Esophagus muscularis mucosa (tissue), 4 donors: ENCODE measurements at regions not wholly inside any gene's neighbourhood (a gene's known extent, or its start where the extent isn't known, plus 50 kb on each side); places are given as distances from the start of the nearest gene placed in this dataset.
"Not testable (repeated sequence)": the region's sequence is repeated elsewhere in the genome, so short reads cannot be mapped to it uniquely, and the experiment has no call there.

Experiments used
- DNase-seq: peaks from one replicate; pipeline ENCODE4 v3.0.0-alpha.2; 2017; ENCODE audit errors: extremely low spot score
- H3K27ac ChIP-seq, 4 donors: fragments of 200-600 bp; sonication (generic); replicated peaks in 1 of 4; 1 replicate in 3 of 4; 2 replicates in 1 of 4; pipeline ENCODE4 v1.5.1; 2016 to 2019; ENCODE audit warnings: mild to moderate bottlenecking in 1 of 4
- H3K27me3 ChIP-seq, 4 donors: fragments of 200-600 bp; sonication (generic); one replicate each; pipeline versions ENCODE4 v1.5.1 to v1.6.0; 2016 to 2019
- H3K36me3 ChIP-seq, 4 donors: fragments of 200-600 bp; sonication (generic); one replicate each; pipeline ENCODE4 v1.5.1; 2016 to 2019
- H3K4me1 ChIP-seq, 4 donors: fragments of 200-600 bp; sonication (generic); one replicate each; pipeline ENCODE4 v1.5.1; 2016 to 2019
- H3K4me3 ChIP-seq, 4 donors: fragments of 200-600 bp; sonication (generic); 1 replicate in 2 of 4; 2 replicates in 2 of 4; pipeline ENCODE4 v1.5.1; 2016 to 2019; ENCODE audit warnings: mild to moderate bottlenecking in 4 of 4, moderate library complexity in 1 of 4
- H3K9me3 ChIP-seq, 4 donors: fragments of 200-600 bp; sonication (generic); 1 replicate in 3 of 4; 2 replicates in 1 of 4; pipeline ENCODE4 v1.5.1; 2016 to 2019
- EP300 ChIP-seq: sonication (generic); formaldehyde crosslinking; IDR thresholded peaks from one replicate; pipeline ENCODE4 v1.6.1; 2017; ENCODE audit warnings: antibody characterized with exemption
- POLR2A ChIP-seq: fragments of 450-650 bp; IDR thresholded peaks from one replicate; pipeline ENCODE4 v1.6.1; 2017; ENCODE audit warnings: antibody characterized with exemption, moderate library complexity, mild to moderate bottlenecking, low read depth
- POLR2AphosphoS5 ChIP-seq, 2 donors: sonication (generic); formaldehyde crosslinking; IDR thresholded peaks; one replicate each; pipeline ENCODE4 v1.6.1; 2017; ENCODE audit warnings: antibody characterized with exemption in 2 of 2
- WGBS: methylation state at CpG from one replicate; pipeline ENCODE4 v1.1.5; 2018; 5-methylcytosine and 5-hydroxymethylcytosine counted together
- intact Hi-C: fragments of 100-400 bp; cut with DNase I; formaldehyde crosslinking; loops from one replicate; pipeline ENCODE4 v1.15.1; 2023
- TF ChIP-seq, protein P1 (sequence below), 3 experiments: fragments of 200-600 bp in 2 of 3; fragments of 450-650 bp in 1 of 3; sonication (generic) in 2 of 3; IDR thresholded peaks; one replicate each; pipeline ENCODE4 v1.5.1; 2017 to 2019; ENCODE audit warnings: antibody characterized with exemption in 3 of 3, mild to moderate bottlenecking in 2 of 3, moderate library complexity in 1 of 3

DNA sequence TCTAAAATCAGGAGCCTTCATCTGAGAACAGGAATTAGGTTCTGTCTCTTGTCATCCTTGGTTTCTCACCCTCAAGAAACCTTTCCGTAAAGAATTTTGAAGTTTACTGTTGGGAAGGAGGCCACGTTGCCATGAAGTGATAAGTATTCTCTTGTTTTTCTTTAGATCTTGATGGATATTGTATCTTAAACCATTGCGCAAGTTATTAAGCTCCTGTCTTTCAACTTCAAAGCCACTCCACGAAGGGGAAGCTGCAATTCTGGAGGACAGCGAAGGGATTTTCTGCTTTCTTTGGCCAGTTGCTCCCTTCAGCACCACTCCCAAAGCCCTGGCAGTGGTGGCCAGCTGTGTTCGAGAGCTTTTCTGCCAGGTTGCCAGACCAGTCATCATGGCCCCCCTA, 198.1 kb upstream of the EXOC2 start:
- intact Hi-C loops = no loop called here
- Histone ChIP-seq H3K36me3 (no peaks in the 10 kb centered on the region), H3K9me3 (no peaks in the 10 kb centered on the region), H3K4me1 (no peaks in the 10 kb centered on the region), H3K4me3 (no peak overlapping the region), H3K27ac (no peak overlapping the region), H3K27me3 (no peaks in the 10 kb centered on the region)
- TF ChIP-seq POLR2AphosphoS5 (IDR thresholded peaks at IDR 0.05) = no peak
- TF ChIP-seq EP300 = no peak
- TF ChIP-seq, protein P1, sequence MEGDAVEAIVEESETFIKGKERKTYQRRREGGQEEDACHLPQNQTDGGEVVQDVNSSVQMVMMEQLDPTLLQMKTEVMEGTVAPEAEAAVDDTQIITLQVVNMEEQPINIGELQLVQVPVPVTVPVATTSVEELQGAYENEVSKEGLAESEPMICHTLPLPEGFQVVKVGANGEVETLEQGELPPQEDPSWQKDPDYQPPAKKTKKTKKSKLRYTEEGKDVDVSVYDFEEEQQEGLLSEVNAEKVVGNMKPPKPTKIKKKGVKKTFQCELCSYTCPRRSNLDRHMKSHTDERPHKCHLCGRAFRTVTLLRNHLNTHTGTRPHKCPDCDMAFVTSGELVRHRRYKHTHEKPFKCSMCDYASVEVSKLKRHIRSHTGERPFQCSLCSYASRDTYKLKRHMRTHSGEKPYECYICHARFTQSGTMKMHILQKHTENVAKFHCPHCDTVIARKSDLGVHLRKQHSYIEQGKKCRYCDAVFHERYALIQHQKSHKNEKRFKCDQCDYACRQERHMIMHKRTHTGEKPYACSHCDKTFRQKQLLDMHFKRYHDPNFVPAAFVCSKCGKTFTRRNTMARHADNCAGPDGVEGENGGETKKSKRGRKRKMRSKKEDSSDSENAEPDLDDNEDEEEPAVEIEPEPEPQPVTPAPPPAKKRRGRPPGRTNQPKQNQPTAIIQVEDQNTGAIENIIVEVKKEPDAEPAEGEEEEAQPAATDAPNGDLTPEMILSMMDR (IDR thresholded peaks at IDR 0.05) = no peak
- WGBS = 73% methylated on average over 6 of the region's 6 CpGs
- no peak for DNase-seq

DNA sequence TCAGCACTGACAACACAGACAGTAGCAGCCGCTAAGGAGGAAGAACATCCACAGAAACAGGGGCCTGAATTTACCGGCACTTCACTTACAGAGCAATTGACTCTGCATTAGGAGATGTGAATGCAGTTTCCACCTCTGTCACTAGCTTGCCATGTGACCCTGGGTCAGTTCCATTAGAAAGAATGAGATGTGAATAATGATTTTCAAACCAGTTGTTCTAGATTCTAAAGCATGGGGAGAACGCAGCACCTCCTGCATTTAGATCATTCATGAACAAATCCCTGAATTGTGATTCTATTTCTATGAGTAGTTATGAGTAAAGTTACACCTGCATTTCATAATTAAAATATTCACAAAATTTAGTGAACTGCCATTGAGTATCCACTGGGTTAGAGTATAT, 197.3 kb upstream of the EXOC2 start:
- Histone ChIP-seq H3K4me1 (no peaks in the 10 kb centered on the region), H3K27me3 (no peaks in the 10 kb centered on the region), H3K9me3 (no peaks in the 10 kb centered on the region), H3K36me3 (no peaks in the 10 kb centered on the region), H3K4me3 (no peak overlapping the region), H3K27ac (no peak overlapping the region)
- intact Hi-C loops = no loop called here
- no peak for DNase-seq
- TF ChIP-seq, protein P1 (IDR thresholded peaks at IDR 0.05) = no peak
- 78% methylated on average over 3 of the region's 3 CpGs for WGBS

DNA sequence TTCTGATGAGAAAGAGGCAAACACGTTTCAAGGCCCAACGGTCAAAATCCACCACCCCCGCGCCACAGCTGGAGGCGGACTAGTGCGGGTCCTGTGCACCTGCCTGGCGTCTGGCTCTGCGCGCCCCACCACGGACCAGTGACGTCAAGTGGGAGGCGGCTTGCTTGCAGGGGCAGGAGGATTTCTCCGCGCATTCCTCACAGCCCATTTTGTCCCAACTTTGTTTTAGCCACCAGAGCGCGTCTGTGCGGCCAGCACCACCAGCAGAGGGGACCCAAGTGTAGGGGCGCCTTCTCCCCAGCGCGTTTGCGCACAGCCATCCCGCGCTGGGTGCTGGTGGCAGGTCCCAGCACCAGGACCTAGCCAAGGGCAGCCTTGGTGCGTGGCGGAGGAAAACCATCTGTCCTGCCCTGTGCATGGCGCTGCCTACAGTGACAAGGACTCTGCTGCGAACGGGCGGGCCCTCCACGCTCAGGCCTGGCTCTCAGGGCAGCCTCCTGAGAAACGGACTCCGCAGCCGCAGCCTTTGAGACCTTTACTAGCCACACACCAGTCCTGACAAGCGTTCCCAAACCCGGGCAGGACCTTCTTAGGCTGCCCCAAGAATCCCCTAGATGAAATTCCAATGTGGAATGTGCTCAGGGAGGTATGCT, 194.8 kb upstream of the EXOC2 start:
- DNase-seq = no peak

DNA sequence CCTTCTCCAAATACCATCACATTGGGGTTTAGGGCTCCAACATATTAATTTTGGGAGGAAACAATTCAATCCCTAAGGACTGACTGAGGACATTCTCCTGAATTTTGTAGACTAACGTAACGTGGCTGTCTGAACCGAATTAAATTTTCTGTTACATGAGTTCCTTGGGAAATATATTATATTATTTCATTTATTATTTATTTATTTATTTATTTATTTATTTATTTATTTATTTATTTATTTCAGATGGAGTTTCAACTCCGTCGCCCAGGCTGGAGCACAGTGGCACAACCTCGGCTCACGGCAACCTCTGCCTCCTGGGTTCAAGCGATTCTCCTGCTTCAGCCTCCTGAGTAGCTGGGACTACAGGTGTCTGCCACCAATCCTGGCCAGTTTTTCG, 193.2 kb upstream of the EXOC2 start:
- H3K27me3 ChIP-seq, H3K4me3 ChIP-seq, H3K27ac ChIP-seq, H3K4me1 ChIP-seq, H3K36me3 ChIP-seq, intact Hi-C loops, H3K9me3 ChIP-seq, DNase-seq: not testable (repeated sequence)
- WGBS = 96% methylated on average over 9 of the region's 9 CpGs

More for the DNA sequence above, 194.8 kb upstream of the EXOC2 start:
- Histone ChIP-seq H3K27me3 (no peaks in the 10 kb centered on the region), H3K9me3 (no peaks in the 10 kb centered on the region), H3K4me3 (no peak overlapping the region), H3K4me1 (no peaks in the 10 kb centered on the region), H3K36me3 (no peaks in the 10 kb centered on the region), H3K27ac (no peak overlapping the region)
- intact Hi-C loops = no loop called here
- WGBS = 90% methylated on average over 23 of the region's 35 CpGs
- TF ChIP-seq, protein P1 (IDR thresholded peaks at IDR 0.05) = no peak
- no peak for TF ChIP-seq EP300
- no peak for TF ChIP-seq POLR2AphosphoS5 (IDR thresholded peaks at IDR 0.05)
- no peak for TF ChIP-seq POLR2A

DNA sequence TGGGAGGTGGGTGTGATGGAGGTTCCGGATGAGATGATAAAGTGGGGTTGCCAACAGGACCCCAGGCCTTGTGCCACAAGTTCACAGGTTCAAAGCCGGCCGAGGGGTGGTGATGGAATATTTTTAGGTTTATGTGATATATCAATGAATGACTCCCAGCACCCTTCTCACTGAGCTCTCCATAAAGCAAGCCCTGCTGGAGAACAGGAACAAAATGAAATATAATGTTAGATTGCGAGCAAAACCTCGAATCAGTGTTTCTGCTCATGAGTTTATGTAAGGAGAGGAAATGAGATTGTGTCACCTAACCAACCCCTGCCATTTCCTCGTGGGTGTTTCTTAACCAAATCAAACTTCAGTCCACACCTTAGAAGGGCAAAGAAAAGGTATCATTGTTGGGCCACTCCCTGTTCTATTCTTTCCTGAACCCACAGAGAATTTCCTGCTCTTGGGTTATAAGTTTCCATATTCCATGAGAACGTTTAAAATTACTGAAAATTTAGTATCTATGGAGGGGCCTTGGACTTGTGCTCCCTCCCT, 192.2 kb upstream of the EXOC2 start:
- Histone ChIP-seq H3K4me3 (no peak overlapping the region), H3K27me3 (no peaks in the 10 kb centered on the region), H3K9me3 (no peaks in the 10 kb centered on the region), H3K36me3 (no peaks in the 10 kb centered on the region), H3K27ac (no peak overlapping the region), H3K4me1 (no peaks in the 10 kb centered on the region)
- WGBS = 85% methylated on average over 7 of the region's 7 CpGs
- no peak for TF ChIP-seq EP300
- no peak for TF ChIP-seq POLR2A
- TF ChIP-seq, protein P1 (IDR thresholded peaks at IDR 0.05) = no peak
- no peak for TF ChIP-seq POLR2AphosphoS5 (IDR thresholded peaks at IDR 0.05)
- no peak for DNase-seq
- intact Hi-C loops = no loop called here
